Ovary (tissue), 3 donors: ENCODE measurements at regions not wholly inside any gene's neighbourhood (a gene's known extent, or its start where the extent isn't known, plus 50 kb on each side); places are given as distances from the start of the nearest gene placed in this dataset.

Experiments used
- CTCF ChIP-seq, 3 donors: fragments of 450-650 bp in 2 of 3; fragments of 200-600 bp in 1 of 3; IDR thresholded peaks; one replicate each; pipeline versions ENCODE4 v1.5.1 to v1.8.0; 2016 to 2022; ENCODE audit warnings: antibody characterized with exemption in 3 of 3, mild to moderate bottlenecking in 1 of 3
- POLR2A ChIP-seq: fragments of 450-650 bp; IDR thresholded peaks from one replicate; pipeline ENCODE4 v1.6.1; 2017; ENCODE audit warnings: antibody characterized with exemption, mild to moderate bottlenecking, moderate library complexity
- donor health status: DM: no; HTN: no; CAD: no.

- TF ChIP-seq CTCF (IDR thresholded peaks at IDR 0.05) (no peak), POLR2A (no peak)
These were observed 152.0 kb upstream of the POU3F1 start for GRCh38 chr1:38198621-38199020.
